Panc1 (cell line): ENCODE measurements at regions not wholly inside any gene's neighbourhood (a gene's known extent, or its start where the extent isn't known, plus 50 kb on each side); places are given as distances from the start of the nearest gene placed in this dataset.

Experiments used
- ATAC-seq: fragments of 200-7000 bp; cut with Tn5 transposase; 2 replicates; pipeline ENCODE4 v1.9.1; 2020; ENCODE audit warnings: mild to moderate bottlenecking, moderate library complexity
- BruUV-seq: library from RNA; stranded (reverse); fragments of 400-500 nt; replicated peaks from 2 replicates; lab custom pipeline; 2021; lab: Mats Ljungman, UMichigan
- CTCF ChIA-PET: fragments of 300-600 bp; sonication (Branson Sonifier 250); formaldehyde crosslinking; loops from one replicate; lab custom pipeline; 2022; ENCODE audit warnings: antibody characterized with exemption; lab: Charles Lee
- POLR2A ChIA-PET: fragments of 300-600 bp; sonication (Branson Sonifier 250); formaldehyde crosslinking; loops from one replicate; lab custom pipeline; 2022; ENCODE audit warnings: antibody characterized with exemption; lab: Charles Lee
- DNase-seq: peaks from one replicate; pipeline ENCODE4 v3.0.0-alpha.2; 2010; ENCODE audit warnings: low read depth, low spot score
- H3K27ac ChIP-seq: 2 replicates; pipeline ENCODE4 v1.5.1; 2011; ENCODE audit warnings: mild to moderate bottlenecking, low read length, inconsistent platforms
- H3K27me3 ChIP-seq: fragments of 200-500 bp; sonication (Bioruptor generic); 2 replicates; pipeline ENCODE4 v1.6.0; 2014; ENCODE audit warnings: low read length, inconsistent platforms; ENCODE audit not compliant: control insufficient read depth, insufficient read depth
- H3K36me3 ChIP-seq: fragments of 200-500 bp; sonication (Bioruptor generic); 2 replicates; pipeline ENCODE4 v1.5.1; 2014; ENCODE audit warnings: inconsistent platforms, mild to moderate bottlenecking, low read length, moderate library complexity; ENCODE audit not compliant: control insufficient read depth, insufficient read depth
- H3K4me1 ChIP-seq: 2 replicates; pipeline ENCODE4 v1.5.1; 2011; ENCODE audit warnings: inconsistent platforms, mild to moderate bottlenecking, low read length, moderate library complexity; ENCODE audit not compliant: control insufficient read depth, insufficient read depth
- H3K4me3 ChIP-seq, 2 experiments: 2 replicates each; pipeline ENCODE4 v1.5.1; 2011 to 2012; ENCODE audit warnings: low read depth in 2 of 2, low read length in 2 of 2, mild to moderate bottlenecking in 2 of 2, inconsistent platforms in 1 of 2, moderate library complexity in 1 of 2
- H3K9me3 ChIP-seq: fragments of 200-500 bp; sonication (Bioruptor generic); 2 replicates; pipeline ENCODE4 v1.5.1; 2014; ENCODE audit warnings: low read depth, mild to moderate bottlenecking, inconsistent platforms, low read length, moderate library complexity; ENCODE audit not compliant: control insufficient read depth, insufficient read depth
- CTCF ChIP-seq: fragments of 450-650 bp; IDR thresholded peaks from 2 replicates; pipeline ENCODE4 v1.5.1; 2017; ENCODE audit warnings: mild to moderate bottlenecking
- POLR2AphosphoS5 ChIP-seq: IDR thresholded peaks from 2 replicates; pipeline ENCODE4 v1.6.1; 2012; ENCODE audit warnings: mild to moderate bottlenecking, low read depth, low read length, moderate library complexity
- SIN3A ChIP-seq: IDR thresholded peaks from 2 replicates; pipeline ENCODE4 v1.6.1; 2012; ENCODE audit warnings: low read depth, mild to moderate bottlenecking, low read length, moderate library complexity, borderline replicate concordance; ENCODE audit not compliant: insufficient read depth
- TCF7L2 ChIP-seq: IDR thresholded peaks from 2 replicates; pipeline ENCODE4 v1.6.1; 2011; ENCODE audit warnings: mild to moderate bottlenecking, low read depth, low read length, inconsistent platforms
- in situ Hi-C: cut with HindIII; loops from 2 replicates; pipeline ENCODE4 v1.10.0; 2016; ENCODE audit warnings: low sequenced_read_pairs, low pct_unique_long_range_greater_than_20kb
- intact Hi-C: fragments of 100-400 bp; cut with micrococcal nuclease; formaldehyde crosslinking; loops from one replicate; pipeline ENCODE4 v1.10.0; 2022; ENCODE audit not compliant: unreplicated experiment
- TF ChIP-seq, protein P1 (sequence below), 2 experiments: IDR thresholded peaks; 2 replicates each; pipeline ENCODE4 v1.6.1; 2011 to 2012; ENCODE audit warnings: low read depth in 2 of 2, control low read depth in 1 of 2, low read length in 1 of 2, mild to moderate bottlenecking in 1 of 2, moderate library complexity in 1 of 2; ENCODE audit not compliant: insufficient read depth in 1 of 2

DNA sequence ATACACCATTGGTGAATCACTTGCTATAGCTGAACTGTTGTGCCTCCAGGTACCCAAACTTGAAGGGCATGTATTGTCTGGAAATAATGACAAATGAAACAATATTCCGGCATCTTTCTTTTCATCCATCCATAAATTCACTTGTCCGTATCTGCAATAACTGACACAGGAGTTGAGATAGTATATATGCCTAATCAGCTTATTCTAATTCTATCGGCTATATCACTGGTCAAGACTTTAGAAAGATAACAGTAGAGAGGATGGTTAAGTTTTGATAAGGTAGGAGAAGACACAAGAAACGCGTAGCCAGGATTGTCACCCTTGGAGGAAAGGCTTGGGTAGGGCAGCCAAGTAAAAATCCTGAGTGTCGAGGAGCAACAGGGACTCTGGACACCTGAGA lies 1634.6 kb upstream of the CELF4 start:
- ATAC-seq (no peak), DNase-seq (no peak)
- Histone ChIP-seq H3K4me3 (no peak overlapping the region), H3K4me1 (no peaks in the 10 kb centered on the region), H3K36me3 (no peaks in the 10 kb centered on the region), H3K27ac (no peak overlapping the region), H3K27me3 (no peaks in the 10 kb centered on the region), H3K9me3 (no peaks in the 10 kb centered on the region)
- in situ Hi-C loops: no loop called here
- no peak for TF ChIP-seq TCF7L2
- TF ChIP-seq, protein P1, sequence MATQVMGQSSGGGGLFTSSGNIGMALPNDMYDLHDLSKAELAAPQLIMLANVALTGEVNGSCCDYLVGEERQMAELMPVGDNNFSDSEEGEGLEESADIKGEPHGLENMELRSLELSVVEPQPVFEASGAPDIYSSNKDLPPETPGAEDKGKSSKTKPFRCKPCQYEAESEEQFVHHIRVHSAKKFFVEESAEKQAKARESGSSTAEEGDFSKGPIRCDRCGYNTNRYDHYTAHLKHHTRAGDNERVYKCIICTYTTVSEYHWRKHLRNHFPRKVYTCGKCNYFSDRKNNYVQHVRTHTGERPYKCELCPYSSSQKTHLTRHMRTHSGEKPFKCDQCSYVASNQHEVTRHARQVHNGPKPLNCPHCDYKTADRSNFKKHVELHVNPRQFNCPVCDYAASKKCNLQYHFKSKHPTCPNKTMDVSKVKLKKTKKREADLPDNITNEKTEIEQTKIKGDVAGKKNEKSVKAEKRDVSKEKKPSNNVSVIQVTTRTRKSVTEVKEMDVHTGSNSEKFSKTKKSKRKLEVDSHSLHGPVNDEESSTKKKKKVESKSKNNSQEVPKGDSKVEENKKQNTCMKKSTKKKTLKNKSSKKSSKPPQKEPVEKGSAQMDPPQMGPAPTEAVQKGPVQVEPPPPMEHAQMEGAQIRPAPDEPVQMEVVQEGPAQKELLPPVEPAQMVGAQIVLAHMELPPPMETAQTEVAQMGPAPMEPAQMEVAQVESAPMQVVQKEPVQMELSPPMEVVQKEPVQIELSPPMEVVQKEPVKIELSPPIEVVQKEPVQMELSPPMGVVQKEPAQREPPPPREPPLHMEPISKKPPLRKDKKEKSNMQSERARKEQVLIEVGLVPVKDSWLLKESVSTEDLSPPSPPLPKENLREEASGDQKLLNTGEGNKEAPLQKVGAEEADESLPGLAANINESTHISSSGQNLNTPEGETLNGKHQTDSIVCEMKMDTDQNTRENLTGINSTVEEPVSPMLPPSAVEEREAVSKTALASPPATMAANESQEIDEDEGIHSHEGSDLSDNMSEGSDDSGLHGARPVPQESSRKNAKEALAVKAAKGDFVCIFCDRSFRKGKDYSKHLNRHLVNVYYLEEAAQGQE (IDR thresholded peaks at IDR 0.05; ENCODE audit: insufficient read depth in 1 of 2, low read depth in 2 of 2, low read length in 1 of 2): no peak
- no peak for TF ChIP-seq POLR2AphosphoS5
- no peak for TF ChIP-seq CTCF
- TF ChIP-seq SIN3A: no peak
- intact Hi-C loops: no loop called here
- CTCF ChIA-PET: no interaction called here
- POLR2A ChIA-PET: no interaction called here
- BruUV-seq: no TSS peak

DNA sequence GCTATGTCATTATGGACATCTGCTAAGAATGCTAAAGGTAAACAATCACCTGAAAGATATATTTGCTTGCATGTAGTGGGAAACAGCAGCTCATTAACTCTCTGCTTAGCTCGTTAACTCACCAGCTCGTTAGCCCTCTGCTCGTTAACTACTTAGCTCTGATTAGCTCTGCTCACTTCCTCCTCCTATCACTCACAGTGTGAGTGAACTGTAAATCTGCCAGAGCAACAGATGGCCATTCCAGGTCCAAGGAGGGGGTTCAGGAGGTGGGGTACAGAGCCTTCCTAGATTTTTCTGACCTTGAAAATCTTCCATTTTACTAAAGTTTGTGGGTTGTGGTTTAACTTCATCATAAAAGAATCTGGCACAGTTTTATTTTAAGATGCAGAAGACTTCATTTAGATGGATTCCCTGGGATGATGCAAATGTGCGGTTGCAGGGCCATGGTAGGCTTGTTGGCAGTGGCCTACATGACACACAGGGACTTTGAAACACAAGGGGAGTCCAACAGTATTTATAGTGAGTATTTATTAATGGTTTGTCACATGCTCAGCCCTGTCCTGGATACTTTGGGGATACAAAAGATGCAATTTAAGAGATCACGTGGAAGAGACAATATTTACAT lies 1633.7 kb upstream of the CELF4 start:
- ChIA-PET CTCF (no interaction called here), POLR2A (no interaction called here)
- Histone ChIP-seq H3K4me1 (no peaks in the 10 kb centered on the region), H3K27ac (no peak overlapping the region), H3K9me3 (no peaks in the 10 kb centered on the region), H3K4me3 (no peak overlapping the region), H3K36me3 (no peaks in the 10 kb centered on the region), H3K27me3 (no peaks in the 10 kb centered on the region)
- ATAC-seq: no peak
- DNase-seq: no peak
- TF ChIP-seq TCF7L2 (no peak), POLR2AphosphoS5 (no peak), SIN3A (no peak), CTCF (no peak)
- TF ChIP-seq, protein P1 (IDR thresholded peaks at IDR 0.05; ENCODE audit: insufficient read depth in 1 of 2, low read depth in 2 of 2, low read length in 1 of 2): no peak
- in situ Hi-C loops: no loop called here
- no TSS peak for BruUV-seq
- intact Hi-C loops: no loop called here
